Loucy (cell line): ENCODE measurements at regions not wholly inside any gene's neighbourhood (a gene's known extent, or its start where the extent isn't known, plus 50 kb on each side); places are given as distances from the start of the nearest gene placed in this dataset.

ENCODE experiments used
- H2AFZ ChIP-seq: fragments of 200-600 bp; sonication (generic); 2 replicates; pipeline ENCODE4 v1.6.0; 2016; ENCODE audit warnings: antibody characterized with exemption, mild to moderate bottlenecking, low read length, moderate library complexity
- H3F3A ChIP-seq: fragments of 200-600 bp; 2 replicates; pipeline ENCODE4 v1.6.0; 2016; ENCODE audit warnings: antibody characterized with exemption, low read depth, mild to moderate bottlenecking
- H3K27me3 ChIP-seq: fragments of 200-600 bp; sonication (generic); 2 replicates; pipeline ENCODE4 v1.6.1; 2014; ENCODE audit warnings: low read length, mild to moderate bottlenecking; ENCODE audit not compliant: insufficient read depth, poor library complexity, severe bottlenecking
- H3K36me3 ChIP-seq: fragments of 200-600 bp; sonication (generic); 2 replicates; pipeline ENCODE4 v1.6.1; 2016; ENCODE audit warnings: low read length; ENCODE audit not compliant: insufficient read depth
- H3K4me1 ChIP-seq: fragments of 200-600 bp; sonication (generic); 2 replicates; pipeline ENCODE4 v1.5.1; 2014; ENCODE audit warnings: low read length, mild to moderate bottlenecking; ENCODE audit not compliant: insufficient read depth, poor library complexity, severe bottlenecking
- H3K4me2 ChIP-seq: fragments of 200-600 bp; sonication (generic); 2 replicates; pipeline ENCODE4 v1.6.0; 2014; ENCODE audit warnings: antibody characterized with exemption, low read length, low read depth, mild to moderate bottlenecking; ENCODE audit not compliant: poor library complexity, severe bottlenecking
- H3K4me3 ChIP-seq: fragments of 200-600 bp; sonication (generic); 2 replicates; pipeline ENCODE4 v1.5.1; 2014; ENCODE audit warnings: low read length, mild to moderate bottlenecking, mixed read lengths; ENCODE audit not compliant: poor library complexity, severe bottlenecking
- H3K79me2 ChIP-seq: fragments of 200-600 bp; sonication (generic); 2 replicates; pipeline ENCODE4 v1.6.1; 2014; ENCODE audit warnings: low read length; ENCODE audit not compliant: insufficient read depth
- H3K9ac ChIP-seq: fragments of 200-600 bp; sonication (generic); 2 replicates; pipeline ENCODE4 v1.6.0; 2014; ENCODE audit warnings: mild to moderate bottlenecking, low read depth, low read length, moderate library complexity; ENCODE audit not compliant: poor library complexity, severe bottlenecking
- H3K9me2 ChIP-seq: fragments of 200-600 bp; sonication (generic); replicated peaks from 2 replicates; pipeline ENCODE4 v1.6.1; 2016; ENCODE audit warnings: low read depth, low read length, mixed read lengths
- H3K9me3 ChIP-seq: fragments of 200-600 bp; sonication (generic); 2 replicates; pipeline ENCODE4 v1.6.1; 2014; ENCODE audit warnings: mild to moderate bottlenecking, antibody characterized with exemption, low read length, low read depth; ENCODE audit not compliant: insufficient read depth
- H4K20me1 ChIP-seq: fragments of 200-600 bp; sonication (generic); 2 replicates; pipeline ENCODE4 v1.6.0; 2014; ENCODE audit warnings: antibody characterized with exemption, low read length, mild to moderate bottlenecking; ENCODE audit not compliant: insufficient read depth, poor library complexity, severe bottlenecking
- EZH2phosphoT487 ChIP-seq: fragments of 200-600 bp; IDR thresholded peaks from 2 replicates; pipeline ENCODE4 v1.6.1; 2018; ENCODE audit warnings: antibody characterized with exemption, mild to moderate bottlenecking, moderate library complexity, borderline replicate concordance
- TF ChIP-seq, protein P1 (sequence below): fragments of 200-600 bp; sonication (generic); conservative IDR thresholded peaks from 2 replicates; pipeline ENCODE4 v1.5.1; 2014; ENCODE audit warnings: mild to moderate bottlenecking, antibody characterized with exemption, low read length

DNA sequence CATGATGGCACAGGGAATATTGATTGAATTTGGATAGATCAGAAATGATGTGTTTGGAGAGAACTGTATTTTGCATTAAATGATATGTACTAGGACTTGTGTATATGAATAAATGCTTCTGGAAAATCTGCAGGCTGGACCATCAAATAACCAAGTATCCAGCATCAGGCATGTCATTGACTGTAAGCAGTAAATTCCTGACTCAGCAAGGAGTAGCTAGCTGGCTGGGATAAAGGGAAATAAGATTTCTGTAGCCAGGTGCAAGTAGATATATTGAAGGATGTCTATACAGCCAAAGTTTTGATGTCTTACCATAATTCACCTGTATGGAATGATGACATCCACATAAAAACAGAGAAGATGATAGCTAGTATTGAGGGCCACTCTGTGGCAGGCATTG is 809.6 kb downstream of the CDH11 start:
- Histone ChIP-seq H3K36me3 (no peaks in the 10 kb centered on the region), H3K9me3 (no peaks in the 10 kb centered on the region), H3K4me1 (no peaks in the 10 kb centered on the region), H2AFZ (no peak overlapping the region), H3K4me2 (no peak overlapping the region), H3K9me2 (no peaks in the 10 kb centered on the region), H3K9ac (no peak overlapping the region), H3K79me2 (no peaks in the 10 kb centered on the region), H3K27me3 (no peaks in the 10 kb centered on the region), H3K4me3 (no peak overlapping the region), H3F3A (no peaks in the 10 kb centered on the region), H4K20me1 (no peaks in the 10 kb centered on the region)
- TF ChIP-seq EZH2phosphoT487: no peak
- TF ChIP-seq, protein P1, sequence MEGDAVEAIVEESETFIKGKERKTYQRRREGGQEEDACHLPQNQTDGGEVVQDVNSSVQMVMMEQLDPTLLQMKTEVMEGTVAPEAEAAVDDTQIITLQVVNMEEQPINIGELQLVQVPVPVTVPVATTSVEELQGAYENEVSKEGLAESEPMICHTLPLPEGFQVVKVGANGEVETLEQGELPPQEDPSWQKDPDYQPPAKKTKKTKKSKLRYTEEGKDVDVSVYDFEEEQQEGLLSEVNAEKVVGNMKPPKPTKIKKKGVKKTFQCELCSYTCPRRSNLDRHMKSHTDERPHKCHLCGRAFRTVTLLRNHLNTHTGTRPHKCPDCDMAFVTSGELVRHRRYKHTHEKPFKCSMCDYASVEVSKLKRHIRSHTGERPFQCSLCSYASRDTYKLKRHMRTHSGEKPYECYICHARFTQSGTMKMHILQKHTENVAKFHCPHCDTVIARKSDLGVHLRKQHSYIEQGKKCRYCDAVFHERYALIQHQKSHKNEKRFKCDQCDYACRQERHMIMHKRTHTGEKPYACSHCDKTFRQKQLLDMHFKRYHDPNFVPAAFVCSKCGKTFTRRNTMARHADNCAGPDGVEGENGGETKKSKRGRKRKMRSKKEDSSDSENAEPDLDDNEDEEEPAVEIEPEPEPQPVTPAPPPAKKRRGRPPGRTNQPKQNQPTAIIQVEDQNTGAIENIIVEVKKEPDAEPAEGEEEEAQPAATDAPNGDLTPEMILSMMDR: no peak

DNA sequence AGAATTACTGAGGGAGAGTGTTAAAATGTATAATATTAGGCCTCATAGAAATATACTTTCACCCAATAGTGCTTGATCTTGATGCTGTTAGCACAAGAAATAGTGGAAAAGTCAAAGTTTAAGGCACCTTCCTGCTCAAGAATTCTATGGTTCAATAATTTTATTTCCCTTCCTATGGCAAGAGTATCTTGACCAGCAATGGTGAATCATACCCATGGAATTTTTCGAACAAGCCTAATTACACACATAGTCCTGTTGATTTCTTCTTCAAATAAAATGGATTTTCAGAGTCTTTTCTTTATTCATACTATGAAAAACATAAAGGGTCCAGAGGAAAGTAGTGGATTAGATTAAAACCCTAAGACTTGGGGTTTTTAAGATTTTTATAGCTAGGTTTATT is 810.6 kb downstream of the CDH11 start:
- H4K20me1 ChIP-seq: no peaks in the 10 kb centered on the region
- H3K9me2 ChIP-seq: no peaks in the 10 kb centered on the region
- no peak overlapping the region for H2AFZ ChIP-seq
- no peak overlapping the region for H3K4me3 ChIP-seq
- no peaks in the 10 kb centered on the region for H3F3A ChIP-seq
- H3K9ac ChIP-seq: no peak overlapping the region
- no peaks in the 10 kb centered on the region for H3K4me1 ChIP-seq
- no peak overlapping the region for H3K4me2 ChIP-seq
- no peaks in the 10 kb centered on the region for H3K79me2 ChIP-seq
- TF ChIP-seq, protein P1: no peak
- TF ChIP-seq EZH2phosphoT487: no peak
- no peaks in the 10 kb centered on the region for H3K36me3 ChIP-seq
- H3K9me3 ChIP-seq: no peaks in the 10 kb centered on the region
- H3K27me3 ChIP-seq: no peaks in the 10 kb centered on the region

DNA sequence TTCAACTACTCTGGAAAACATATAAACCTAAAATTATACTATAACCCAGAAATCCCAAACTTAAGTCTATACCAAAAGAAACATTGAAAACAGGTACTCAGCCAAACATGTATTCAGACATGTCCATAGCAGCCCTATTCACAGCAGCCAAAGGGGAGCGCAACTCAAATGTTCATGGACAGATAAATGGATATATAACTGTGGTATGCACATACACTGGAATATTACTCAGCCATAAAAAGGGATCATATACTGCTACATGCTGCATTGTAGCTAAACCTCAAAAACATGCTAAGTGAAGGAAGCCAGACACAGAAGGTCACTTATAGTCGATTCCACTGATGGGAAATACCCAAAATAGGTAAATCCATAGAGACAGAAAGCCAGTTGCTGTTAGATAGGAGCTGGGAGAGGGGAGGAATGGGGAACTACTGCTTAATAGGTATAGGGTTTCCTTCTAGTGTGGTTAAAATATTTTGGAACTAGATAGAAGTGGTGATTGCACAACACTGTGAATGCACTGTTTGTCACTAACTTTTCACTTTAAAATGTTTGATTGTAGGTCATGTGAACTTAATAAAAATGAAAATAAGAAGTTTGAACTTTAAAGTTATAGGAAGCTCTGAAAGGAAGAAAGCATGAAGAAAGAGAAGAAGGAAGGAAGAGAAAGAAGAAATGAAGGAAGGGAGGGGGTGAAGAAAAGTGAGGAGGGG is 812.3 kb downstream of the CDH11 start:
- H3K79me2 ChIP-seq: no peaks in the 10 kb centered on the region
- H3K36me3 ChIP-seq: no peaks in the 10 kb centered on the region
- H3K9ac ChIP-seq: no peak overlapping the region
- H4K20me1 ChIP-seq: no peaks in the 10 kb centered on the region
- H3F3A ChIP-seq: no peaks in the 10 kb centered on the region
- no peaks in the 10 kb centered on the region for H3K27me3 ChIP-seq
- no peak overlapping the region for H3K4me2 ChIP-seq
- H3K4me3 ChIP-seq: no peak overlapping the region
- H3K9me2 ChIP-seq: no peaks in the 10 kb centered on the region
- no peak overlapping the region for H2AFZ ChIP-seq
- H3K4me1 ChIP-seq: no peaks in the 10 kb centered on the region
- no peaks in the 10 kb centered on the region for H3K9me3 ChIP-seq
- TF ChIP-seq EZH2phosphoT487: no peak
- TF ChIP-seq, protein P1: no peak
